22Rv1 (cell line): ENCODE measurements at regions not wholly inside any gene's neighbourhood (a gene's known extent, or its start where the extent isn't known, plus 50 kb on each side); places are given as distances from the start of the nearest gene placed in this dataset.
"Not testable (repeated sequence)": the region's sequence is repeated elsewhere in the genome, so short reads cannot be mapped to it uniquely, and the experiment has no call there.

Experiments
- CTCF ChIP-seq: fragments of 450-650 bp; IDR thresholded peaks from 2 replicates; pipeline ENCODE4 v1.5.1; 2017; ENCODE audit warnings: mild to moderate bottlenecking
- ZFX ChIP-seq: fragments of 450-650 bp; IDR thresholded peaks from 2 replicates; pipeline ENCODE4 v1.6.1; 2017; ENCODE audit warnings: antibody characterized with exemption, borderline replicate concordance

DNA sequence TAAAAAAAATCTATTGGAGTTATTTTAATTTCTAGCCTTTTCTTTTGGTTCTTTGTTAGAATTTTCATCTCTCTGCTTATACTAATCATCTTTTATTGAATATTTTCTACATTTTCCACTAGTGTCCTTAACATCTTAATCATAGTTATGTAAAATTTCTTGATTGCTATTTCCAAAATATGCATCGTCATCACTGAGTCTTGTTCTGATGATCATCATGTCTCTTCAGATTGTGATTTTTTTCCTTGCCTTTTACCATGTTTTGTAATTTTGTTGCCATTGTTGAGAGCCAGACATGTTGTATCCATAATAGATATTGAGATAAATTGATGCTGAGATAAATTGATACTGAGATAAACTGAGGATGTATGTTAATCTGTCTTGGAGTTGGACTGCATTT is 919.1 kb upstream of the FOXG1 start:
- TF ChIP-seq CTCF, ZFX: not testable (repeated sequence)
